Upper lobe of right lung (tissue), 1 donor: ENCODE measurements at regions not wholly inside any gene's neighbourhood (a gene's known extent, or its start where the extent isn't known, plus 50 kb on each side); places are given as distances from the start of the nearest gene placed in this dataset.

Experiments
- ATAC-seq: fragments of 200-7000 bp; cut with Tn5 transposase; one replicate; pipeline ENCODE4 v1.9.1; 2020; ENCODE audit warnings: mild to moderate bottlenecking, moderate library complexity
- DNase-seq: peaks from one replicate; pipeline ENCODE4 v3.0.0-alpha.2; 2020
- H3K27ac ChIP-seq: fragments of 200-600 bp; one replicate; pipeline ENCODE4 v1.8.0; 2022
- H3K27me3 ChIP-seq: fragments of 200-600 bp; one replicate; pipeline ENCODE4 v1.8.0; 2022; ENCODE audit warnings: mild to moderate bottlenecking
- H3K36me3 ChIP-seq: fragments of 200-600 bp; one replicate; pipeline ENCODE4 v1.8.0; 2022
- H3K4me1 ChIP-seq: fragments of 200-600 bp; one replicate; pipeline ENCODE4 v1.8.0; 2022
- H3K4me3 ChIP-seq: fragments of 200-600 bp; one replicate; pipeline ENCODE4 v1.8.0; 2022; ENCODE audit warnings: mild to moderate bottlenecking
- H3K9me3 ChIP-seq: fragments of 200-600 bp; one replicate; pipeline ENCODE4 v1.8.0; 2022
- CTCF ChIP-seq: fragments of 200-600 bp; IDR thresholded peaks from one replicate; pipeline ENCODE4 v1.8.0; 2022; ENCODE audit warnings: antibody characterized with exemption
- intact Hi-C: fragments of 100-400 bp; cut with DNase I; formaldehyde crosslinking; loops from one replicate; pipeline ENCODE4 v1.11.0; 2022
- donor health status: DM: no; HTN: yes; CAD: no; lungs with severe emphysema.

- Histone ChIP-seq H3K4me3 (no peak overlapping the region), H3K4me1 (peaks cover 12% of the 10 kb centered on the region), H3K36me3 (no peaks in the 10 kb centered on the region), H3K27me3 (no peaks in the 10 kb centered on the region), H3K27ac (no peak overlapping the region), H3K9me3 (no peaks in the 10 kb centered on the region)
- DNase-seq: no peak
- TF ChIP-seq CTCF: no peak
- intact Hi-C loops: no loop called here
- no peak for ATAC-seq
Observed at GRCh38 chr11:122340607-122341290, 224.7 kb upstream of the BLID start.

GRCh38 chr11:122339436-122340060 is 223.5 kb upstream of the BLID start:
- Histone ChIP-seq H3K27ac (no peak overlapping the region), H3K27me3 (no peaks in the 10 kb centered on the region), H3K36me3 (no peaks in the 10 kb centered on the region), H3K4me1 (peaks cover 12% of the 10 kb centered on the region), H3K9me3 (no peaks in the 10 kb centered on the region), H3K4me3 (no peak overlapping the region)
- no peak for TF ChIP-seq CTCF
- no peak for DNase-seq
- intact Hi-C loops: no loop called here
- no peak for ATAC-seq

- no peak overlapping the region for H3K4me3 ChIP-seq
- H3K27me3 ChIP-seq: no peaks in the 10 kb centered on the region
- H3K36me3 ChIP-seq: no peaks in the 10 kb centered on the region
- DNase-seq: no peak
- H3K4me1 ChIP-seq: peaks cover 12% of the 10 kb centered on the region
- no peak overlapping the region for H3K27ac ChIP-seq
- intact Hi-C loops: no loop called here
- ATAC-seq: no peak
- TF ChIP-seq CTCF: no peak
- H3K9me3 ChIP-seq: no peaks in the 10 kb centered on the region
Observed at GRCh38 chr11:122337704-122338103, 221.7 kb upstream of the BLID start.

- H3K27ac ChIP-seq: no peak overlapping the region
- ATAC-seq: no peak
- no peaks in the 10 kb centered on the region for H3K36me3 ChIP-seq
- no peak overlapping the region for H3K4me3 ChIP-seq
- TF ChIP-seq CTCF: no peak
- no peaks in the 10 kb centered on the region for H3K27me3 ChIP-seq
- intact Hi-C loops: no loop called here
- DNase-seq: no peak
- H3K4me1 ChIP-seq: peaks cover 12% of the 10 kb centered on the region
- H3K9me3 ChIP-seq: no peaks in the 10 kb centered on the region
Observed at GRCh38 chr11:122337241-122337640, 221.2 kb upstream of the BLID start.

- Histone ChIP-seq H3K9me3 (no peaks in the 10 kb centered on the region), H3K4me3 (no peak overlapping the region), H3K27ac (no peak overlapping the region), H3K27me3 (no peaks in the 10 kb centered on the region), H3K36me3 (no peaks in the 10 kb centered on the region), H3K4me1 (peaks cover 12% of the 10 kb centered on the region)
- no peak for TF ChIP-seq CTCF
- intact Hi-C loops: no loop called here
- DNase-seq: no peak
- ATAC-seq: no peak
Observed at GRCh38 chr11:122336706-122337105, 220.7 kb upstream of the BLID start.
